Esophagus muscularis mucosa (tissue), 4 donors: ENCODE measurements at regions not wholly inside any gene's neighbourhood (a gene's known extent, or its start where the extent isn't known, plus 50 kb on each side); places are given as distances from the start of the nearest gene placed in this dataset.

ENCODE experiments used
- CTCF ChIP-seq, 3 experiments: fragments of 200-600 bp in 2 of 3; fragments of 450-650 bp in 1 of 3; sonication (generic) in 2 of 3; IDR thresholded peaks; one replicate each; pipeline ENCODE4 v1.5.1; 2017 to 2019; ENCODE audit warnings: antibody characterized with exemption in 3 of 3, mild to moderate bottlenecking in 2 of 3, moderate library complexity in 1 of 3
- EP300 ChIP-seq: sonication (generic); formaldehyde crosslinking; IDR thresholded peaks from one replicate; pipeline ENCODE4 v1.6.1; 2017; ENCODE audit warnings: antibody characterized with exemption
- POLR2A ChIP-seq: fragments of 450-650 bp; IDR thresholded peaks from one replicate; pipeline ENCODE4 v1.6.1; 2017; ENCODE audit warnings: antibody characterized with exemption, moderate library complexity, mild to moderate bottlenecking, low read depth
- POLR2AphosphoS5 ChIP-seq, 2 donors: sonication (generic); formaldehyde crosslinking; IDR thresholded peaks; one replicate each; pipeline ENCODE4 v1.6.1; 2017; ENCODE audit warnings: antibody characterized with exemption in 2 of 2

- TF ChIP-seq CTCF (IDR thresholded peaks at IDR 0.05) (no peak), POLR2A (no peak), EP300 (no peak), POLR2AphosphoS5 (IDR thresholded peaks at IDR 0.05) (no peak)
These were observed 247.7 kb upstream of the ZNF462 start for GRCh38 chr9:106615118-106615889.
